ENCODE measurements at regions not wholly inside any gene's neighbourhood (a gene's known extent, or its start where the extent isn't known, plus 50 kb on each side); places are given as distances from the start of the nearest gene placed in this dataset.

DNA sequence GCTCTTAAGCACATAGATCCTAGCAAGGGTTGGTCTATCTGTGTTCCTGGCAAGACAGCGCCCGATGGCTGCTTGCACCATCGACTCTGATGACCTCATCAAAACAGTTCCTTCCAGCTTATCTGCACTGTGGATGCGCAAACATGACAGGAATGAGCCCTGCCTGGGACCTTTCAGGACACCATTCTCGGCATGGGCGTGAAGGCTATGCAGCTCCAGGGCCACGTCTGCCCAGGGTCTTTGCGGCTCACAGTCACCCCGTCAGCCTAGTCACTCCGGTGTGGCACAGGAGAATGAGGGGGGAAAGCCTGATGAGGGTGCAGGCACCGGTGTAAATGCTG, 147.8 kb upstream of the TWIST2 start:
- TF ChIP-seq, protein P1, sequence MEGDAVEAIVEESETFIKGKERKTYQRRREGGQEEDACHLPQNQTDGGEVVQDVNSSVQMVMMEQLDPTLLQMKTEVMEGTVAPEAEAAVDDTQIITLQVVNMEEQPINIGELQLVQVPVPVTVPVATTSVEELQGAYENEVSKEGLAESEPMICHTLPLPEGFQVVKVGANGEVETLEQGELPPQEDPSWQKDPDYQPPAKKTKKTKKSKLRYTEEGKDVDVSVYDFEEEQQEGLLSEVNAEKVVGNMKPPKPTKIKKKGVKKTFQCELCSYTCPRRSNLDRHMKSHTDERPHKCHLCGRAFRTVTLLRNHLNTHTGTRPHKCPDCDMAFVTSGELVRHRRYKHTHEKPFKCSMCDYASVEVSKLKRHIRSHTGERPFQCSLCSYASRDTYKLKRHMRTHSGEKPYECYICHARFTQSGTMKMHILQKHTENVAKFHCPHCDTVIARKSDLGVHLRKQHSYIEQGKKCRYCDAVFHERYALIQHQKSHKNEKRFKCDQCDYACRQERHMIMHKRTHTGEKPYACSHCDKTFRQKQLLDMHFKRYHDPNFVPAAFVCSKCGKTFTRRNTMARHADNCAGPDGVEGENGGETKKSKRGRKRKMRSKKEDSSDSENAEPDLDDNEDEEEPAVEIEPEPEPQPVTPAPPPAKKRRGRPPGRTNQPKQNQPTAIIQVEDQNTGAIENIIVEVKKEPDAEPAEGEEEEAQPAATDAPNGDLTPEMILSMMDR (IDR thresholded peaks at IDR 0.05; ENCODE audit: borderline replicate concordance, insufficient read depth, low read depth, low read length): no peak

DNA sequence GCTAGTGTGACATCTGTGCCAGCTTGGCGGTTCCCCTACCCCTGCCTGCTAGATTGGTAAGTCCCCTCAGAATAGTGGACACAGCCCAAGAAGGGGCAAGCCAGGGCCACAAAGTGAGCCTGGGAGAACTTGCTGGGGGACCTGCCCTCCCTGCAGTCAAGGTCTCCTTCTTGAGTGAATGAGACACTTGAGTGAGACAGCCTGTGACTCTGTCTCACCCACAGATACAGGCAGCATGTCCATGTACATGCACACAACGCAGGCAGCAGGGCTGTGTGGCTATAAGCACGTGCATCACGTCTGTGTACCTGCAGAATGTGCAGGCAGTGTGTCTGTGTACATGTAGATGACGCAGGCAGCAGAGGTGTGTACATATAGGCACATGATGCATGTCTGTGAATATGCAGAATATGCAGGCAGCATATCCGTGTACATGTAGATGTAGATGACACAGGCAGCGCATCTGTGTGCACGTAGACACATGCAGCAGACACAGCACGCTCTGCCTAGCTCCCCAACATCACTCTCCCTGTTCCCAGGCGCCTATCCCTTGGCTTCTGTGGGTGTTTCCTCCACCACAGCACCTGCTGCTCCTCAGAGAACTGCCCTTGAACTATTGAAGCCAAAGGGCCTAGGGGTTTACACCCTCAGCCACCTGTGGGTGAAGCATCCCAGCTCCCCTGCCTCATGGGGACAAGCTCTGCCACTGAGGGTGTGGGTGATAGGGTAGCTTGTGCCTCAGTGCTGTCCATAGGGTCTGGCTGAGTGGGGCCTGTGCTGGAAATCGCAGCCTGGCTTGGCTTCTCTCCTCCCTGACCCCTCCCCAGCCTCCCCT, 147.2 kb upstream of the TWIST2 start:
- H3K4me3 ChIP-seq (ENCODE audit: low read depth, low read length): no peak overlapping the region
- TF ChIP-seq, protein P1 (IDR thresholded peaks at IDR 0.05; ENCODE audit: borderline replicate concordance, insufficient read depth, low read depth, low read length): no peak

More for the DNA sequence above, 147.8 kb upstream of the TWIST2 start:
- H3K4me3 ChIP-seq (ENCODE audit: low read depth, low read length): no peak overlapping the region

DNA sequence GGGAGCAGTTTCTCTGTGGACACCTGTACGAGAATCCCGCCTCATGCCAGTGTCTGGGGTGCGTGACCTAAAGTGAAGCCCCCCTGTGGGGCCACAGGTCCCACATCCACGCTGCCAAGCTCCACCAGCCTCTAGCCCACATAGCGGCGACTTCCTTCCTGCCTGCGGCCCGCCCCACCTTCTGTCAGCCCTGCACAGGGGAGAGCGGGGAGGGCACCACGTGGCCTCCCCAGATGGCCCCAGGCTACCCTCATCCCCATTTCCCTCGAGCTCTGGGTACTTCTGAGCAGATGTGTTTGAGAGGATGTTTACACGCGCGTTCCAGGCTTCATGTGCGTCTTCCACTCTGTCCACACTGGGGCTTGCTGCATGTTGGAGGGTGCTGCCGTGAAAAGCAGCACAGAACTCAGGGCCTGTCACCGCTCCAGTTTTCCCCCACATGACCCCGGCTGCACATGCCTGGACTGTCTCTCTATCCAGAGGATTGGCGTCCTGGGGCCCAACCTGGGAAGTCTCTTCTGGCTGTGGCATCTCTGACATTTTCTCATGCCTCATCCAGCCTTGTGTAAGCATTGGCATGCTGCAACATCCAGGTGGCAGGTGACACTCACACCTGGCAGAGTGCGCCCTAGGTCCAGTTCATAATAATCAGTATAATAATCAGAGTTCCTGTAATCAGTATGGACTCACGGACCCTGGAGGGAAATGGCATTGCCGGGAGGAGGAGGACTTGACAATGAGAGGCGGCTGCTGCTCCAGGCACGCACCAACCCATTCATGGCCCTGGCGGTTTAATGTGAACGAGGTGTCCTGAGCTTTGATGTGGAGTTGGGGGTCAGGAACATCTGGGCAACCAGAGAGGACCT, 146.3 kb upstream of the TWIST2 start:
- TF ChIP-seq, protein P1 (IDR thresholded peaks at IDR 0.05; ENCODE audit: borderline replicate concordance, insufficient read depth, low read depth, low read length): no peak
- H3K4me3 ChIP-seq (ENCODE audit: low read depth, low read length): no peak overlapping the region

DNA sequence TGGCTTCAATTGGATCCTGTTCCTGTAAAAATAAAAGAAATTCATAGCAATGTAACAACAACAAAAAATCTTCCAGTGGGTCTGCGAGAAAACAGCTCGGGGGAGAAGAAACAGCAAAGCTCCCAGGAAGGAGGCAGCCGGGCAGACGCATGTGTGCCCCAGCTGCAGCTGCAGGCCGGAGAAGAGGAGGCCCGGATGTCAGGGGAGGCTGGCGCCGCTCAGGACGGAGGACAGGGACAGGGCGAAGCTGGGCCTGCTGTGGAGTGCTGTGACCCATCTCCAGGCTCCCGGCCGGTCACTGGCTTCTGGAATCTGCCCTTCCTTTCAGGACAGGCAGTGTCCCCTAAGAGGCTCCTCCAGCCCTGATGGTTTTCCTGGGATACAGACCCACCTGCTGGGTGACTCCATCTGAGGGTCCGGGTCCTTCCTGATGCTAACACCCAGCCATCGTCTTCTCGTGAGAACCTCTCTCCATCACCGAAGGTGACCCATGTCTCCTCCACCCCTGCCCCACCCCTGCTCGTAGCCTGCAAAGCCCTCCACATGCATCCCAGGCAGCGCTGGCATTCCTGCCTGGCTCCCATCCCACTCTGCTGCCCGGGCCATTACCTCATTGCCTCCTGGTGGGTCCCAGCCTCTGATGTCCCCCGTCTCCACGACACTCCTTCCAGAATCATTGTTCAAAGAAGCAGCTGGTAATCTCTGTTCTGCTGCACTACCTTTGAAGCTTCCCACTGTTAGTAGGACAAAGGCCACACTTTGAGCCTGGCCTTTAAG, 145.4 kb upstream of the TWIST2 start:
- TF ChIP-seq, protein P1 (IDR thresholded peaks at IDR 0.05; ENCODE audit: borderline replicate concordance, insufficient read depth, low read depth, low read length): no peak
- H3K4me3 ChIP-seq (ENCODE audit: low read depth, low read length): no peak overlapping the region

DNA sequence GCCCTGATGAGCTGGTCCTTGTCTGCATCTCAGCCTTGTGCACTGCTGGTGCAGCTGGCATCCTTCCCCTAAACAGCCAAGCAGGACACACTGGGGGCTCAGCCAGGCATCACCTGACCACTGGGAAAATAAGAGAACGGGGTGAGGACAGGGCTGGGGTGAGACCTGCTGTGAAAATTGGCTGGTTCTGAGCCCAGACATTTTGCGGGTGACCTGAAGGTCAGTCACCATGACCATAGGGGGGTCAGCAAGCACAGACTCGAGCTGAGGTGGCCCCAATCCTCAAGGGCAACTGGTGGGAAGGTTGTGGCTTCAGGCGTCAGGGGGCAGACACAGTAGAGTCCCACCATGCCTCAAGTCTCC, 144.9 kb upstream of the TWIST2 start:
- no peak overlapping the region for H3K4me3 ChIP-seq (ENCODE audit: low read depth, low read length)
- TF ChIP-seq, protein P1 (IDR thresholded peaks at IDR 0.05; ENCODE audit: borderline replicate concordance, insufficient read depth, low read depth, low read length): no peak

DNA sequence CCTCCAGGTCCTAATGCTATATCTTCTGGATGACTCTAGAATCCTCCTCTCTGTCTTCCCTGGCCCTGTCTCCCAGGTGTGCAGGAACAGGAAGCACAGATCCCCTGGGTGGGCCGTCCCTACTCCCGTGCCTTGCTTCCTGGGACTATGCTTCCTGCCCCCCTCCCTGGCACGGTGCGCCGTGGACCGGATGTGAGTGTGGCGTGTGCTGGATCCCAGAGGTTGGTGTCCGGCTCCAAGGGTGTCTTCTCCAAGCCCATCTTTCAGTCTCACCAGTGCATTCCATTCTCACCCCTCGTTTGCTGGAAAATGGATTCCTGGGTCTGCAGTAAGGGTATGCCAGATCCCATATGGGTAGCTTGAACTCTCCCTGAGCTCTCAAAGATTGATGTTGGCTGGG, 144.4 kb upstream of the TWIST2 start:
- no peak overlapping the region for H3K4me3 ChIP-seq (ENCODE audit: low read depth, low read length)
- TF ChIP-seq, protein P1 (IDR thresholded peaks at IDR 0.05; ENCODE audit: borderline replicate concordance, insufficient read depth, low read depth, low read length): no peak

Measured in GM12875 (cell line).